ENCODE measurements at regions not wholly inside any gene's neighbourhood (a gene's known extent, or its start where the extent isn't known, plus 50 kb on each side); places are given as distances from the start of the nearest gene placed in this dataset.

GRCh38 chr20:11646359-11646758 lies 271.3 kb upstream of the BTBD3 start:
- Histone ChIP-seq H3K9ac (ENCODE audit: low read length) (no peak overlapping the region), H3K9me3 (ENCODE audit: low read length) (no peaks in the 10 kb centered on the region), H3K36me3 (ENCODE audit: insufficient read depth, low read length) (no peaks in the 10 kb centered on the region), H3F3A (ENCODE audit: insufficient read depth, low read length, poor library complexity, severe bottlenecking) (no peaks in the 10 kb centered on the region), H2AFZ (ENCODE audit: low read depth, low read length) (no peak overlapping the region), H3K27me3 (ENCODE audit: insufficient read depth, low read depth, low read length) (no peaks in the 10 kb centered on the region), H3K79me2 (replicated peaks; ENCODE audit: insufficient read depth, low read length) (no peaks in the 10 kb centered on the region), H3K27ac (ENCODE audit: low read length) (no peak overlapping the region), H4K20me1 (ENCODE audit: insufficient read depth) (no peaks in the 10 kb centered on the region), H3K9me2 (ENCODE audit: insufficient read depth, low read length) (no peaks in the 10 kb centered on the region), H3K4me3 (ENCODE audit: low read length) (no peak overlapping the region), H3K4me2 (ENCODE audit: low read length) (no peak overlapping the region)
- TF ChIP-seq POLR2AphosphoS5 (IDR thresholded peaks at IDR 0.05) (no peak), RAD21 (conservative IDR thresholded peaks at IDR 0.05) (no peak), EP300 (conservative IDR thresholded peaks at IDR 0.05; ENCODE audit: poor library complexity, severe bottlenecking) (no peak), TAF1 (IDR thresholded peaks at IDR 0.05; ENCODE audit: low read depth) (no peak), MXI1 (conservative IDR thresholded peaks at IDR 0.05; ENCODE audit: poor library complexity, severe bottlenecking) (no peak), SMC3 (conservative IDR thresholded peaks at IDR 0.05; ENCODE audit: poor library complexity) (no peak), REST (IDR thresholded peaks at IDR 0.05; ENCODE audit: borderline replicate concordance) (no peak), CTCF (IDR thresholded peaks at IDR 0.05; ENCODE audit: poor library complexity, severe bottlenecking) (no peak), EZH2 (IDR thresholded peaks at IDR 0.05; ENCODE audit: borderline replicate concordance, insufficient read depth, low read length, poor library complexity, severe bottlenecking) (no peak)

GRCh38 chr20:11650566-11650965 lies 267.1 kb upstream of the BTBD3 start:
- TF ChIP-seq REST (IDR thresholded peaks at IDR 0.05; ENCODE audit: borderline replicate concordance) (no peak), TAF1 (IDR thresholded peaks at IDR 0.05; ENCODE audit: low read depth) (no peak), EZH2 (IDR thresholded peaks at IDR 0.05; ENCODE audit: borderline replicate concordance, insufficient read depth, low read length, poor library complexity, severe bottlenecking) (no peak), POLR2AphosphoS5 (IDR thresholded peaks at IDR 0.05) (no peak), MXI1 (conservative IDR thresholded peaks at IDR 0.05; ENCODE audit: poor library complexity, severe bottlenecking) (no peak), RAD21 (conservative IDR thresholded peaks at IDR 0.05) (no peak), SMC3 (conservative IDR thresholded peaks at IDR 0.05; ENCODE audit: poor library complexity) (no peak), EP300 (conservative IDR thresholded peaks at IDR 0.05; ENCODE audit: poor library complexity, severe bottlenecking) (no peak), CTCF (IDR thresholded peaks at IDR 0.05; ENCODE audit: poor library complexity, severe bottlenecking) (no peak)
- H3F3A ChIP-seq (ENCODE audit: insufficient read depth, low read length, poor library complexity, severe bottlenecking) = no peaks in the 10 kb centered on the region
- H3K9me2 ChIP-seq (ENCODE audit: insufficient read depth, low read length) = no peaks in the 10 kb centered on the region
- H3K9me3 ChIP-seq (ENCODE audit: low read length) = no peaks in the 10 kb centered on the region
- H3K27ac ChIP-seq (ENCODE audit: low read length) = no peak overlapping the region
- no peaks in the 10 kb centered on the region for H3K36me3 ChIP-seq (ENCODE audit: insufficient read depth, low read length)
- H3K27me3 ChIP-seq (ENCODE audit: insufficient read depth, low read depth, low read length) = no peaks in the 10 kb centered on the region
- no peaks in the 10 kb centered on the region for H4K20me1 ChIP-seq (ENCODE audit: insufficient read depth)
- H3K4me3 ChIP-seq (ENCODE audit: low read length) = no peak overlapping the region
- H2AFZ ChIP-seq (ENCODE audit: low read depth, low read length) = no peak overlapping the region
- no peak overlapping the region for H3K9ac ChIP-seq (ENCODE audit: low read length)
- no peaks in the 10 kb centered on the region for H3K79me2 ChIP-seq (replicated peaks; ENCODE audit: insufficient read depth, low read length)
- H3K4me2 ChIP-seq (ENCODE audit: low read length) = no peak overlapping the region

Measured in neural cell (in vitro differentiated cells).